ENCODE measurements at regions not wholly inside any gene's neighbourhood (a gene's known extent, or its start where the extent isn't known, plus 50 kb on each side); places are given as distances from the start of the nearest gene placed in this dataset.

DNA sequence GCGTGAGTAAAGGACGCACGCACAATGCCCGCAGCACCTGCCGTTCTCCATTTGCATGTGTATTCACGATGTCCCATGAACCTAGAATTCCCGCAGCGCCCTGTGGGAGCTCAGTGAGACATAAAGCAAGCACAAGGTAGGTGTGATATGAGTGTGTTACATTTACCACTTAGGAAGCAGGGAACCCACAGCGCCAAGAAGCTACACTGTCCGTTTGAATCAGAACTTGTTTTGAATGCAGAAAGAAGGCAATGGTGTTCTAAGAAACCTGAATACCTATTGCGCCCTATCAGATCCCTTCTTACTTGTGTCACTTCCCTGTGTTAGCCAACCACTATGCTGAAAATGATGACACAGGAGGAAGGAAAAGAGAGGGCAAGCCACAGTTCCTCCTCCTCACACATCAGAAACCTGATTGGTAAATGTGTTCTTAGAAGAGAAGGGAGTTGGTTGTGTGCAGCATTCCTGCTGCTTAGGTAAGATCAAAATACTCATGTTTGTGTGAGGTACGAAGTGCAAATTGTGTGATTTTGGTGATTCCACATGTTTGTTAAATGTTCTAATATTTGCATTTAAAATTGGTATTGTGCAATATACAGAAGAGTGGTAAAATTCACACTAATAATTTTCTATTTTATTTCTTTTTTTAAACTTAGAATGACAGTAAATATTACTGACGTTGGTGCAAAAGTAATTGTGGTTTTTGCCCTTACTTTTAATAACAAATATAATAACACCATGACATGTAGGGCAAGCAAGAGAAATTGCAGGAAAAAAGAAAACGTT is 185.4 kb downstream of the SEC23IP start:
- no peak for TF ChIP-seq POLR2A (IDR thresholded peaks at IDR 0.05)
- TF ChIP-seq, protein P1, sequence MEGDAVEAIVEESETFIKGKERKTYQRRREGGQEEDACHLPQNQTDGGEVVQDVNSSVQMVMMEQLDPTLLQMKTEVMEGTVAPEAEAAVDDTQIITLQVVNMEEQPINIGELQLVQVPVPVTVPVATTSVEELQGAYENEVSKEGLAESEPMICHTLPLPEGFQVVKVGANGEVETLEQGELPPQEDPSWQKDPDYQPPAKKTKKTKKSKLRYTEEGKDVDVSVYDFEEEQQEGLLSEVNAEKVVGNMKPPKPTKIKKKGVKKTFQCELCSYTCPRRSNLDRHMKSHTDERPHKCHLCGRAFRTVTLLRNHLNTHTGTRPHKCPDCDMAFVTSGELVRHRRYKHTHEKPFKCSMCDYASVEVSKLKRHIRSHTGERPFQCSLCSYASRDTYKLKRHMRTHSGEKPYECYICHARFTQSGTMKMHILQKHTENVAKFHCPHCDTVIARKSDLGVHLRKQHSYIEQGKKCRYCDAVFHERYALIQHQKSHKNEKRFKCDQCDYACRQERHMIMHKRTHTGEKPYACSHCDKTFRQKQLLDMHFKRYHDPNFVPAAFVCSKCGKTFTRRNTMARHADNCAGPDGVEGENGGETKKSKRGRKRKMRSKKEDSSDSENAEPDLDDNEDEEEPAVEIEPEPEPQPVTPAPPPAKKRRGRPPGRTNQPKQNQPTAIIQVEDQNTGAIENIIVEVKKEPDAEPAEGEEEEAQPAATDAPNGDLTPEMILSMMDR (IDR thresholded peaks at IDR 0.05) = no peak
- TF ChIP-seq POLR2AphosphoS5 (IDR thresholded peaks at IDR 0.05; ENCODE audit: insufficient read depth in 1 of 2, low read depth in 1 of 2) = no peak
